ENCODE measurements at regions not wholly inside any gene's neighbourhood (a gene's known extent, or its start where the extent isn't known, plus 50 kb on each side); places are given as distances from the start of the nearest gene placed in this dataset.
"Not testable (repeated sequence)": the region's sequence is repeated elsewhere in the genome, so short reads cannot be mapped to it uniquely, and the experiment has no call there.

DNA sequence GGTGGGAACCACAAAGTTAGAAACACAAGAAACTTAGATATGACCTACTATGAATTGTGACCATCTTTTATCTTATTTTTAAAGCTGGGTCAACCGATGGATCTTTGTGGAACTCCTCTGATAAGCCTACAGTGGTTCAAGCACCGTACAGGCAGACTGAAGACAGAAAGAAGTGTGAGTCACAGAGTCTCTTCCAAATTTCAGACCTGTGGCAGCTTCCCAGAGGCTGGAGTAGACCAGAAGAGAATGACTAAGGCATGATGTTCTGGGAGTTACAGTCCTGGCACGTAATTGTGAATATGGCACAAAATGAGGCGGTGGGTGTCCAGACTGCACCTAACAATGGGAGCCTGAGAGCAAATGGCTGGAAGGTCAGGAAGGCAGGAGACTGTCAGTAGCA lies 70.0 kb downstream of the LMO4 start:
- in situ Hi-C loops (cut with HindIII; ENCODE audit: low pct_unique_long_range_greater_than_20kb, low sequenced_read_pairs): no loop called here
- DNase-seq (ENCODE audit: low read depth, low spot score): no peak

DNA sequence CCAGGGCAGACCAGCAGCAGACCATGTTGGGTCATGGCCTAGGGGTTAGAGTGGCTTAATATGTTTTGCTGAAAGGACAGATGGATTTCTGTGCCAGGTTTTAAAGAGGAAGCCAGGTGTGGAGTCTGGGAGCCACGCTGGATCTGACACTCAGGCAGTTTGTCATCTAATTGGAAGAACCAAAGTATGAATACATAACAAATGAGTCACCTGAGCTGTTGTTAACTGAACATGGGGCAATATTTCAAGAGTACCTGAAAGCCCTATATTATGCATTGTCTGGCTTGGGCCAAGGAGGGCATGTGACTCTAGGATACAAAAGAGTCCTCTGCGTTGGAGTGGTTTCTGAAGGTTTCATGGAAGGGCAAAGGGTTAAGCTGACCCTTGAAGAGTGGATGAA lies 70.6 kb downstream of the LMO4 start:
- DNase-seq (ENCODE audit: low read depth, low spot score): no peak

DNA sequence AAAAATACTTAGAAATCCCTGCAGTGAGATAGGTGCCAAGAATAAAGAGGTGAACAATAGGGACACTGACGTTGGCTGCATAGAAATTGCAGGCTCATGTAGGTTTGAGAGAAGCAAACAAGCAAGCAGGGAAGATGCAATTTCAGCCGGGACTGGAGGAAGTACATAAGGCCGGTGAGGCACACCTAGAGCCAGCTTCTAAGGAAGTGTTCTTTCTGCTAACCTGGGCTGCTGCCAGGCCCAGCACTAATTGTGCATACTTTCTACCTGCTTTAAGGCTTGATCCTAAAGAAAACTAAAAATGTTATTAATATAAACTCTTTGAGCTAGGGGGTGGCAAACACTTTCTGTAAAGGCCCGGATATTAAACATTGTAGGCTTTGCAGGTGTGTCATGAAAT lies 71.0 kb downstream of the LMO4 start:
- in situ Hi-C loops (cut with HindIII; ENCODE audit: low pct_unique_long_range_greater_than_20kb, low sequenced_read_pairs): no loop called here

More for the DNA sequence above, 70.6 kb downstream of the LMO4 start:
- in situ Hi-C loops (cut with HindIII; ENCODE audit: low pct_unique_long_range_greater_than_20kb, low sequenced_read_pairs): no loop called here

DNA sequence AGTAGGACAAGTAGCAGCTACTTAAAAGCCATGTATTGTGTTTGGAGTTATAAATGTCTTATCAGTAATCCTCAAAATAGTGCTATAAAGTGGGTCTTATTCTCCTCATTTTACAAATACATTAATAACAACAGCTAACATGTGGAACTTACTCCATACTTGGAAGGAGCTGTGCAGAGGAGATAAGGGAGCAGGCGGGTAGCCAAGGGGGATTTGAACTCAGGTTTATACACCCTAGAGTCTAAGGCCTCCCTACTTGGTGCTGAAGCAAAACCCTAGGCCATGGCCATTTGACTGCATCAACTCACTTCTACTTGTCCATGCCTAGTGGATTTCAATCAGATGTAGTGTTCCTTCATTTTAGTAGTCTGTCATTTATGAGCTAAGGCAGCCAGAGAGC lies 72.1 kb downstream of the LMO4 start:
- in situ Hi-C loops (cut with HindIII; ENCODE audit: low pct_unique_long_range_greater_than_20kb, low sequenced_read_pairs): no loop called here
- no peak for DNase-seq (ENCODE audit: low read depth, low spot score)

More for the DNA sequence above, 71.0 kb downstream of the LMO4 start:
- no peak for DNase-seq (ENCODE audit: low read depth, low spot score)

DNA sequence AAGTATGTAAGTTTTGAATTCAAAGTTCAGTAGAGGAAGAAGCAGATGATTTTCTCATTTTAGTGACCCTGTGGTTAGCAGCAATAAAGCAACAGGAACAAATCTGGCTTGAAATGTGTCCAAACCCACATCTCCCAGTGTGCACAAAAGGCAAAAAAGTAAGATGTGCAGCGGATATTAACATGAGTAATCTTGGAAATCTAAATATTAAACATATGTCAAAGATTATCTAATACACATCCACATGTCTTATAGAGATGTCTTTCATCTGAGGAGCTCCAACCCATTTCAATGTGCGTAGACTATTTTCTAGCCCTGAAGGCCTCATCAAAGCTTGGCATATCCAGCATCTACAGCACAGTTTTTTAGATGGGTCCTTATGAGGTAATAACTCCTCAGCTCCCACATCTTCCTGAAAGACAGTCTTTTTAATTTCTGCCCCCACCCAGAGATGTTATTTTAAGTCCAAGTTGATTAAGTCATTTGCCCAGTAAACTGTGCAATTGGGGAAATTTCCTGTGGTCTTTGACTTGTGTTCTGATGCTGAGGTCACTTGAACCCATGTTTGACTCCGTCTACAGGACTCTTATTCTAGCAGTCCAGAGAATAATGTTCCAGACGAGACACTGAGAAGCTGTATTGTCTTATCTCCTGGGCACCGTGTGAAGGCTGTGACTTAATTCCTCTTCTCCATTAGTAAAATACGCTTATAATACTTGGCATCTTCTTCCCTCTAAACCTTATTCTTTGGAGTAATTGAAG lies 73.7 kb downstream of the LMO4 start:
- no peak for DNase-seq (ENCODE audit: low read depth, low spot score)
- in situ Hi-C loops (cut with HindIII; ENCODE audit: low pct_unique_long_range_greater_than_20kb, low sequenced_read_pairs): no loop called here

DNA sequence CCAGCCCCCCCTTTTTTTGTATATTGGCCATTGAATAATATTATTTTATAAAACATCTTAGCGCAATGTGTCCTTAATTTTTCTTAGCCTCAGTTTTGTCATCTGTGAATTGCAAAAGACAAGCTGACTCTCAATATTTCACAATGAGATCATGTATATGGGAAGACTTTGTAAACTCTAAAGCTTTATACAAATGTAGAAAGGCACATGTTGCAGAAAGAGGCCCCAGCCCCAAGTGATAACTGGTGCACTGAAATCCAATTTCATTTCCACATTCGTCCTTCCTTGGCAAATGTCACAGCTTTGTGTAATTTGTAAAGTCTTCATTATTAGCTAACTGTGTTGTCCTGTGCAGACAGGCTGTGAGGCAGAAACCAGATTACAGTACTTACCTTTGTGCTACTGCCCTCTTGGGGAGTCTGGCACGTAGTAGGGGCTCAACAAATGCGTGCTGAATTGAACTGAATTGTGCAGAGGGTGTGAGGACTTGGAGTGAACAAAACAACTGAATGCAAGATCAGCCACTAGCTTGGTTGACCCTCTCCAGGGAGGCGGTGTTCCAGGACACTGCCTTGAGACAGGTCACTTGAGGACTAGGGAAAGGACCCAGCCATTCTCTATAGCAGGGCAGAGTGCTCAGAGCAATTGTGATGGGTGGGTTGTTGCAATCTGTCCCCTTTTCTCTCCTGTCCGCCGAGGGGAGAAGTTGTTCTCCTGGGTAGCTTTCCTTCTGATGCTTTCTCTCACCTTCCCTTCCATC lies 74.6 kb downstream of the LMO4 start:
- no peak for DNase-seq (ENCODE audit: low read depth, low spot score)
- in situ Hi-C loops (cut with HindIII; ENCODE audit: low pct_unique_long_range_greater_than_20kb, low sequenced_read_pairs): no loop called here

DNA sequence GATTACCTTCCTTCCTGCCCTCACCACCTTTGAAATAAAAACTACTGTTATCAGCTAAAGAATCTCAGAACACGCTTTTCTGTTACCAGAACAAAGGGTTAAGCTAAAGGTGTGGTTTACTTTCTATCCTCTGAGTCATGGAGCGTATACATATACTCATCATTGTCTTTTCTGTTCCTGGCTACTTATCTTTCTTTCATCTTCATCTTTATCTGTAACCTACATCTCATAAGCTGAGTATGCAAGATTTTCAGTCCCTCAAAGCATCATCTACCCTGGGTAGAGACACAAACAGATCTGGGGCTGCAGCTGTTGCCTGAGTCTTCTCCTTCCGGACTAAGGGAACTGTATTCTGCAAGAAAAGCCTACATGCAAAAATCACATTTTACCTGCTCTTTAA lies 75.6 kb downstream of the LMO4 start:
- in situ Hi-C loops (cut with HindIII; ENCODE audit: low pct_unique_long_range_greater_than_20kb, low sequenced_read_pairs): no loop called here
- no peak for DNase-seq (ENCODE audit: low read depth, low spot score)

DNA sequence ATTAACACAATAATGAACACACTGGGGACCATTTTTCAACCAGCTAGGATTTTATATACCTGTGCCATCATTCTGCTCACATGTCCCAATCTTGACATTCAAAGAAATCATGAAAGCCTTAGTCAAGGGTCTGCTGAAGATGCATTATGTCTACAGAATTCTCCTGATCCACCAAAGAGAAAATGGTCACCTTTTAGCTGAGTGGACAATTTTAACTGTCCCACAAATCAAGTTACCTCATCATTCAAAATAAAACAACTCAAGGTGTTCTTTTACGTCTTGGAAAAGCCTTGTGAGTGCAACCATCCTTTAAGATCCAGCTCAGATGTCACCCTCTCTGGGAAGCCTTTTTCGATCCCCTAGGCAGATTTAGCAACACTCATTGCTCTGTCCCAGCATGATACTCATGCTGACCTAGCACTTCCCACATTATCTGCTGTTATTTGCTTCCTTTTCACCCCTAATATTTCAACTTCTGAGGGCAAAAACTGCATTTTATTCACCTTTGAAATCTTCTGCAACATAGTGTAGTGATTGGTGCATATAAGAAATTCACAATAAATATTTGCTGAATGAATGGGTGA lies 80.1 kb downstream of the LMO4 start:
- DNase-seq (ENCODE audit: low read depth, low spot score): no peak
- in situ Hi-C loops (cut with HindIII; ENCODE audit: low pct_unique_long_range_greater_than_20kb, low sequenced_read_pairs): no loop called here

DNA sequence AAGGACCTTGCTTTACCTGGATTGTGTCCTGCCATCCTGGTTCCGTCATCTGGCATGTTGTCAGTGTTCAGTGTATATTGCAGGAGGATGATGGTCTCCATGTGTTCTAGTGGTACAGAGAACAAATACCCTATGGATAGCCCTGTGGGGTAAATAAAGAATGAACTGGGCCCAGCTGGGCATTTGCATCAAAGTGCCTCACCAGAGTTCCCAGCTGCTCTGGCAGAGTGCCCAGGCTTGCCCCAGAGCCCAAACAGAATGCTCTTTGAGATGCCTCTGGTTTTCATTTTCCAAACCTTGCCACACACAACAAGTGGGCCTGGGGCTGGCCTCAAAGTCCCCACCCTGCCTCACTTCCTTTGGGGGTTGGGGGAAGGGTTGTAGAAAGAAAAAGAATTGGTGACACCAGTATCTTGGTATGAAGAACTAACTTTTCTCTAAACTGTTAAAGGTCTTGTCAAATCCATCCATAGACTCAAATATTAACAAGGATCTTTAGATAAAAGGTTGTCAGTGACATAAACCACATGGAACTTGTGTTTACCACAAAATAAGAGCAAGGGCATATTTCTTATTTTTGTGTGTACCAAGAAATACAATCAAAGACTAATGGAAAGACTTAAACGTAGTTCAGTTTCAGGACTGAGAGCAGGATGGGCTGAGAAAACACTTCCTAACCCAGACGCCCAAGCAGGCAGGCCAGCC lies 82.2 kb downstream of the LMO4 start:
- in situ Hi-C loops (cut with HindIII; ENCODE audit: low pct_unique_long_range_greater_than_20kb, low sequenced_read_pairs): no loop called here
- DNase-seq (ENCODE audit: low read depth, low spot score): peak; percentile 75

DNA sequence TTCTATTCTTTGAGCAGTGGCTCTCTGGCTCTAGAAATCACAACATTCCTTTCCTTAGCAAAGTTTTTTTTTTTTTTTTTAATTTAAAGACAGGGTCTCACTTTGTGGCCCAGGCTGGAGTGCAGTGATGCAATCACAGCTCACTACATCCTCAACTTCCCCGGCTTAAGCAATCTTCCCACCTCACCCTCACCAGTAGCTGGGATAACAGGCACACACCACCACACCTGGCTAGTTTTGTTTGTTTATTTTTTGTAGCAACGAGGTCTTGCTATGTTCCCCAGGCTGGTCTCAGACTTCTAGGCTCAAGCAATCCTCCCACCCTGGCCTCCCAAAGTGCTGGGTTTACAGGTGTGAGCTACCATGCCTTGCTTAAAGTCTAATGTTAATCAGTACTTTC lies 85.2 kb downstream of the LMO4 start:
- in situ Hi-C loops (cut with HindIII; ENCODE audit: low pct_unique_long_range_greater_than_20kb, low sequenced_read_pairs); DNase-seq (ENCODE audit: low read depth, low spot score): not testable (repeated sequence)

DNA sequence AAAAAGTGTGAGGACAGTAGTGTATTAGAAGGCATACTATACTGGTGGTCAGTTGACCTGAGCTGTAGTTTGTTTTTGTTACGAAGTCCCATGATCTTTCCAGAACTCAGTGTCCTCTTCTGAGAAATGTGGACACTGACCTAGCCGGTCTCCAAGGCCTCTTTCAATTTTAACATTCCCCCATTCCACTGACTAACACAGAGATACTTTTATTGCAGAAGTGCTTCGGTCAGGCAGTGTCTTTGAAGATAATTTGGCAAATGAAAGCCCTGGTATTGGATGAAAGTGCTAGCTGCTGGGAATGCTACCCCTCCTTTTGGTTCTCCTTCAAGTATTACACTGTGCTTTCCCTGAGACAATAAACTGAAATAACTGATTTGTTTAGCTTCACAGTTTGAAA lies 89.4 kb downstream of the LMO4 start:
- in situ Hi-C loops (cut with HindIII; ENCODE audit: low pct_unique_long_range_greater_than_20kb, low sequenced_read_pairs): no loop called here
- DNase-seq (ENCODE audit: low read depth, low spot score): no peak

DNA sequence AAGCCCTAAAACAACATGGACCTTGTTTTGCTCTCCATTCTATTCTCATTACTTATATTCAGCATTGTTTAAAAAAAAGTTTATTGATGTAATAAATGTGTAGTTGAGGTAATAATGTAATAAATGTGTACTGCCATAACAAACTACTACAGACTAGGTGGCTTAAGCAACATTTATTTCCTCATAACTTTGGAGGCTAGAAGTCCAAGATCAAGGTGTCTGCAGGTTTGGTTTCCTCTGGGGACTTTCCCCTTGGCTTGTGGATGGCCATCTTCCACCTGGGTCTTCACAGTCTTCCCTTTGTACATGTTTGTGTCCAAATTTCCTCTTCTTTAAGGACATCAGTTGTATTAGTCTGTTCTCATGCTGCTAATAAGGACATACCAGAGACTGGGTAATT lies 93.1 kb downstream of the LMO4 start:
- DNase-seq (ENCODE audit: low read depth, low spot score): no peak
- in situ Hi-C loops (cut with HindIII; ENCODE audit: low pct_unique_long_range_greater_than_20kb, low sequenced_read_pairs): no loop called here

DNA sequence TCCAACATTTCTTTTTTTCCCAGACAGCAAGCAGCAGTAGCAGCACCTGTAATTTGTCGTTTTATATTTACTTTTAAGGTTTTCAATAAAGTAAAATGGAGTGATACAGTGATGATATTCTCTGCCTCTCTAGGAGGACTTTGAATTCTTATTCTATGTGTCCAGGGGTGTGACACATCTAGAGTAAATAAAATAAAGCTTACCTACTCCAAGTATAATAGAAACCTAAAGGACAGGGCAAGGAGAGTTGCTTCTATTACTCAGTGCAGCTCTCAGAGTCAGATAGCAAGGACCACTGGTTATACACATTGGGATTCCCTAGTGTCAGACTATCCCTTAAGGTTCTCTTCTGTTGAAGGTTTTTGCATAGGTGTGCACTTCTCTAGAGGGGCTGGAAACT lies 95.9 kb downstream of the LMO4 start:
- in situ Hi-C loops (cut with HindIII; ENCODE audit: low pct_unique_long_range_greater_than_20kb, low sequenced_read_pairs): no loop called here
- no peak for DNase-seq (ENCODE audit: low read depth, low spot score)

DNA sequence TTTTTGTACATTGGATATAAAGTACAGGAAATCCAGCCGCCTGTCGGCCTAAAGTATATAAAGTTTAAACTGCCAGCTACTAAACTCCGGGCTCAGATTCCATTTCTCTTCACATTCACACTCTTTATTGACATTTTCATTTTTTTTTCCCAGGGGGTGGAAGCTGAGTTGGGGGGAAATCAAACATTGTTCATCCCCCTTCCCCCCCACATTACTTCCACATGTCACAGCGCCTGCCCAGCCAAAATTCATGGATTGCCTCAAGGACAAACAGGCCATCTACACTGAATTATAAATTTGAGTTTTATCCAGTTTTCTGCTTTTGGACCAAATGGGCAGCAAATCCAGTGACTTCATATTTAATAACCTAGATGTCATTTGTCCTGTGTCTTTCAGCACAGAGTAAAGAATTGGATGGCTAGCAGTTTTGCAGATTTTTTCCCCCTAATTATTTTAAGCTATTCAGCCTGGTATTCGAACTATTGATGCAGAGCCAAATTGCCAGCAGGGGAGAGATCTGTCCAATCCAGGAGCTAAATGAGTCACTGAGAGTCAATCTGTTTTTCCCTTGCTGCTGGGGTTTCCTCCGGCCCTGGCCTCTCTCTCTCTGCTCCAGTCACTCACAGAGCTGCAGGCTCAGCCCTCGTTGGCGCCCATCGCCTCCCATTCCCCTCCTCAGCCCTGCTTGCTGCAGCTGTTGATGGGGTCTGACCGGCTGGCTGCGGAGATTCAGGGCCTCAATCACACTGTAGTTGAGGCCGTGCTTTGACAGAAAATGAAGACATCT lies 98.0 kb downstream of the LMO4 start:
- no peak for DNase-seq (ENCODE audit: low read depth, low spot score)
- in situ Hi-C loops (cut with HindIII; ENCODE audit: low pct_unique_long_range_greater_than_20kb, low sequenced_read_pairs): no loop called here

DNA sequence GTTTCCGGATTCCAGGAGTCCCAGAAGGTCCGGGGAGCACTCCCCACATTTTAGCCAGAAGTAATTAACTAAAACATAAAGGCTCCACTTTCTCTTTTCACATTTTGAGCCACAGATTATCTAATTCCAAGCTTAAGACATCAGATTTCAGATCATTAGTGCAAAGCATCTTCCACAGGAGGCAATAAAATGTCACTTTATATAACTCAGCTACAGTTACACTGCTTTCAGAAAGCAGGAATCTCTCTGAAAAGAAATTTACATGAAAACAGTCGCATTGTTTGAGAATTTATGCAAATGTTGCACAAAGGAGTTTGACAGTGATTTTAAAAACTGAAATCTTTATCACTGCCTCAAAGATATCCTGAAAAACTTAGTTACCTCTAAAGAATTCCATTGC lies 99.7 kb downstream of the LMO4 start:
- in situ Hi-C loops (cut with HindIII; ENCODE audit: low pct_unique_long_range_greater_than_20kb, low sequenced_read_pairs): no loop called here
- DNase-seq (ENCODE audit: low read depth, low spot score): no peak

DNA sequence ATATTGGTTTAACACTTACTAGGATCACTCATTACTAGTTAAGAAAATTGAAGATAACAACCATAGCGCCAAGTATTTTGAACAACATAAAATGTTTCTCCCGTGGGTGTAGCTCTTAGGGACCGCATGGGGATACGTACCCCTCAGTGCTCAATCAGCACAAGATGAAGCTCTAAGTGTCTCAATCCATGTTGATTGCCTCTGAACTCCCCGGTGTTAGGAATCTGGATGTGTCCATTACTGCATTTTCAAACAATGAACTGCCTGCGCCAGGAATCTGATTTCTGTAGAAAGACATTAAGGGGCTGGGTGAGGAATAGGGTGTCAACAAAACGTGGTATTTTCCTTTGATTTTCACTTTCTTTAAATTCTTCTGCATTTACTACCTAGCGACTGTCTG lies 100.2 kb downstream of the LMO4 start:
- in situ Hi-C loops (cut with HindIII; ENCODE audit: low pct_unique_long_range_greater_than_20kb, low sequenced_read_pairs): no loop called here
- DNase-seq (ENCODE audit: low read depth, low spot score): no peak

DNA sequence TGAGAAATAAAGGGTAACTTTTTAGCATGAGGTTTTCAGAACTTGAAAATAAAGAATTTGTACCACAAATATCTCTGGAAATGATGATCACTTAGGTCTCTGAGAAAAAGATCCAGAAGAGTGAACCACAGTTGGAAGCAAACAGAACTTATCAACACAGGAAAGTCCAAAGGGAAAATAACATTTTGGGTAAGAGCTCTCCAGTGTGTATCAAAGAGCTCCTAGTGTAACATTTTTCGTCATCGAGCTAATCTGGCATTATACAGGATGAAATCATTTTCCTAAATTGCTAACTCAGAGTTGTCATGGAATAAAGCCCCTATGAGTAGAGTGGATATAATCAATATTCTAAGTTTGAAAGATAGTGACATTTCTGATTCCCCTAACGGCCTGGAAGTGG lies 104.0 kb downstream of the LMO4 start:
- in situ Hi-C loops (cut with HindIII; ENCODE audit: low pct_unique_long_range_greater_than_20kb, low sequenced_read_pairs): no loop called here
- DNase-seq (ENCODE audit: low read depth, low spot score): no peak

DNA sequence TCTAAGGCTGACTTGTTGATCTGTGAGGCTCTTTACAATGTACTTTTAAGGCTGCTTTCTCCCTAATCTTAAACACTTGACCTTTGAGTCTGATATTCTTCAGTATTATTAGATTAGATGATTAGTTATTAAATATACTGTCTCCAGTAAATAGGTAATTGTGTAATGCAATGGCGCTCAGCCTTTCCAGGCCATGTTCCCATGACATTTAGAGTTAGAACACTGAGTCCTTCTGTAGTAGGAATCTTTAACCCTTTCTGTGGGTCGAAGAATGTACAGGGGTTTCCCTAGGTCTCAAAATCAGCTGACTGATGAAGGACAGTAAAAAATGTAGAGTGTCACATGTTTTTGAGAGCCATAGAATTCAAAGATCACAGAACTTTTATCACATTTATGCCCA lies 104.4 kb downstream of the LMO4 start:
- in situ Hi-C loops (cut with HindIII; ENCODE audit: low pct_unique_long_range_greater_than_20kb, low sequenced_read_pairs); DNase-seq (ENCODE audit: low read depth, low spot score): not testable (repeated sequence)

Data from SK-MEL-5 (cell line).